ENCODE measurements at regions not wholly inside any gene's neighbourhood (a gene's known extent, or its start where the extent isn't known, plus 50 kb on each side); places are given as distances from the start of the nearest gene placed in this dataset.

DNA sequence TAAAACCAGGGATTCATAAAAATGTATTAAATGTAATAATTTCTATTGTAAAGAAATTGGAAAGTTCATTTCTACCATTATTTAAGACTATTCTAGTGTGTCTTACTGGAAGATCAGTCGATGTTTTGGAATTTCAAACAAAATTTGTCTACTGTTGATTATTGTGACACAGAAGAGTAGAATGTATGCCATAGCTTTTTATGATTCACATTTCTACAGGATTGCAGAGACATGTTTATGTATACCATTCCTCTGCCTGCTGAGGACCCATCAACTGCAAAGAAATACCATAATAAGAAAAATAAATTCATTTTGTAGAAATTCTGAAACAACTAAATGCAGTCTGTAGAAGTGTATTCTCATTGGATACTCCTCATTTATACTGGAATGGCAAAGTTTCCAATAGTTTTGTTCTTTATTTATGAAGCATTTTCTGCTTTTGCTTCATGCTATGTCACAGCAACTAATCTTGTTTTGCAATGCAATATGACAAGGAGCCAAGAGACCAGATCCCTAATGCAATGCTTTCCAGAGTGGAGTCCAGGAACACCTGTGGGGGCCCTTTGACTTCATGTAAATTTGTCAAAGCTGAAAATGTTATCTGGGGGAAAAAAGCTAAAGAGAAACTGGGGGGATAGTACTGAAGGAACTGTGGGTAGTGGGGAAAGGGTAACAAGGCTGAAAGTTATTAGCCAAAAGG is 172.9 kb upstream of the LRIG3 start:
- TF ChIP-seq SREBF2 (IDR thresholded peaks at IDR 0.05), result no peak
- TF ChIP-seq, protein P1, sequence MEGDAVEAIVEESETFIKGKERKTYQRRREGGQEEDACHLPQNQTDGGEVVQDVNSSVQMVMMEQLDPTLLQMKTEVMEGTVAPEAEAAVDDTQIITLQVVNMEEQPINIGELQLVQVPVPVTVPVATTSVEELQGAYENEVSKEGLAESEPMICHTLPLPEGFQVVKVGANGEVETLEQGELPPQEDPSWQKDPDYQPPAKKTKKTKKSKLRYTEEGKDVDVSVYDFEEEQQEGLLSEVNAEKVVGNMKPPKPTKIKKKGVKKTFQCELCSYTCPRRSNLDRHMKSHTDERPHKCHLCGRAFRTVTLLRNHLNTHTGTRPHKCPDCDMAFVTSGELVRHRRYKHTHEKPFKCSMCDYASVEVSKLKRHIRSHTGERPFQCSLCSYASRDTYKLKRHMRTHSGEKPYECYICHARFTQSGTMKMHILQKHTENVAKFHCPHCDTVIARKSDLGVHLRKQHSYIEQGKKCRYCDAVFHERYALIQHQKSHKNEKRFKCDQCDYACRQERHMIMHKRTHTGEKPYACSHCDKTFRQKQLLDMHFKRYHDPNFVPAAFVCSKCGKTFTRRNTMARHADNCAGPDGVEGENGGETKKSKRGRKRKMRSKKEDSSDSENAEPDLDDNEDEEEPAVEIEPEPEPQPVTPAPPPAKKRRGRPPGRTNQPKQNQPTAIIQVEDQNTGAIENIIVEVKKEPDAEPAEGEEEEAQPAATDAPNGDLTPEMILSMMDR (IDR thresholded peaks at IDR 0.05), result no peak
- TF ChIP-seq RCOR1 (IDR thresholded peaks at IDR 0.05; ENCODE audit: low read depth, low read length), result no peak
- no peak for TF ChIP-seq EHMT2 (IDR thresholded peaks at IDR 0.05; ENCODE audit: low read depth)
- TF ChIP-seq HEYL (CRISPR knock-in tag; IDR thresholded peaks at IDR 0.05), result no peak
- TF ChIP-seq HDAC2 (IDR thresholded peaks at IDR 0.05), result no peak
- TF ChIP-seq RFX5 (IDR thresholded peaks at IDR 0.05), result no peak
- no peak for TF ChIP-seq TFCP2L1 (CRISPR knock-in tag; IDR thresholded peaks at IDR 0.05)
- TF ChIP-seq, protein P2, sequence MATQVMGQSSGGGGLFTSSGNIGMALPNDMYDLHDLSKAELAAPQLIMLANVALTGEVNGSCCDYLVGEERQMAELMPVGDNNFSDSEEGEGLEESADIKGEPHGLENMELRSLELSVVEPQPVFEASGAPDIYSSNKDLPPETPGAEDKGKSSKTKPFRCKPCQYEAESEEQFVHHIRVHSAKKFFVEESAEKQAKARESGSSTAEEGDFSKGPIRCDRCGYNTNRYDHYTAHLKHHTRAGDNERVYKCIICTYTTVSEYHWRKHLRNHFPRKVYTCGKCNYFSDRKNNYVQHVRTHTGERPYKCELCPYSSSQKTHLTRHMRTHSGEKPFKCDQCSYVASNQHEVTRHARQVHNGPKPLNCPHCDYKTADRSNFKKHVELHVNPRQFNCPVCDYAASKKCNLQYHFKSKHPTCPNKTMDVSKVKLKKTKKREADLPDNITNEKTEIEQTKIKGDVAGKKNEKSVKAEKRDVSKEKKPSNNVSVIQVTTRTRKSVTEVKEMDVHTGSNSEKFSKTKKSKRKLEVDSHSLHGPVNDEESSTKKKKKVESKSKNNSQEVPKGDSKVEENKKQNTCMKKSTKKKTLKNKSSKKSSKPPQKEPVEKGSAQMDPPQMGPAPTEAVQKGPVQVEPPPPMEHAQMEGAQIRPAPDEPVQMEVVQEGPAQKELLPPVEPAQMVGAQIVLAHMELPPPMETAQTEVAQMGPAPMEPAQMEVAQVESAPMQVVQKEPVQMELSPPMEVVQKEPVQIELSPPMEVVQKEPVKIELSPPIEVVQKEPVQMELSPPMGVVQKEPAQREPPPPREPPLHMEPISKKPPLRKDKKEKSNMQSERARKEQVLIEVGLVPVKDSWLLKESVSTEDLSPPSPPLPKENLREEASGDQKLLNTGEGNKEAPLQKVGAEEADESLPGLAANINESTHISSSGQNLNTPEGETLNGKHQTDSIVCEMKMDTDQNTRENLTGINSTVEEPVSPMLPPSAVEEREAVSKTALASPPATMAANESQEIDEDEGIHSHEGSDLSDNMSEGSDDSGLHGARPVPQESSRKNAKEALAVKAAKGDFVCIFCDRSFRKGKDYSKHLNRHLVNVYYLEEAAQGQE (IDR thresholded peaks at IDR 0.05), result no peak
- no peak for TF ChIP-seq GATA3 (IDR thresholded peaks at IDR 0.05; ENCODE audit: borderline replicate concordance)
- TF ChIP-seq ZC3H11A (IDR thresholded peaks at IDR 0.05), result no peak
- no peak for TF ChIP-seq POLR2A (IDR thresholded peaks at IDR 0.05; ENCODE audit: low read length)
- TF ChIP-seq, protein P3, sequence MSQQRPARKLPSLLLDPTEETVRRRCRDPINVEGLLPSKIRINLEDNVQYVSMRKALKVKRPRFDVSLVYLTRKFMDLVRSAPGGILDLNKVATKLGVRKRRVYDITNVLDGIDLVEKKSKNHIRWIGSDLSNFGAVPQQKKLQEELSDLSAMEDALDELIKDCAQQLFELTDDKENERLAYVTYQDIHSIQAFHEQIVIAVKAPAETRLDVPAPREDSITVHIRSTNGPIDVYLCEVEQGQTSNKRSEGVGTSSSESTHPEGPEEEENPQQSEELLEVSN (IDR thresholded peaks at IDR 0.05; ENCODE audit: borderline replicate concordance, low read depth), result no peak

Data from A549 (cell line).